ENCODE measurements at regions not wholly inside any gene's neighbourhood (a gene's known extent, or its start where the extent isn't known, plus 50 kb on each side); places are given as distances from the start of the nearest gene placed in this dataset.

- POLR2A ChIA-PET: no interaction called here
- ATAC-seq (no peak), DNase-seq (ENCODE audit: low read depth, low spot score) (no peak)
- Histone ChIP-seq H3K36me3 (ENCODE audit: control insufficient read depth, insufficient read depth, low read length) (no peaks in the 10 kb centered on the region), H3K4me3 (ENCODE audit: low read depth in 2 of 2, low read length in 2 of 2) (no peak overlapping the region), H3K27ac (ENCODE audit: low read length) (no peak overlapping the region), H3K4me1 (ENCODE audit: control insufficient read depth, insufficient read depth, low read length) (no peaks in the 10 kb centered on the region), H3K27me3 (ENCODE audit: control insufficient read depth, insufficient read depth, low read length) (no peaks in the 10 kb centered on the region), H3K9me3 (ENCODE audit: control insufficient read depth, insufficient read depth, low read depth, low read length) (no peaks in the 10 kb centered on the region)
- TF ChIP-seq SIN3A (IDR thresholded peaks at IDR 0.05; ENCODE audit: borderline replicate concordance, insufficient read depth, low read depth, low read length) (no peak), CTCF (IDR thresholded peaks at IDR 0.05) (no peak), REST (IDR thresholded peaks at IDR 0.05; ENCODE audit: insufficient read depth in 1 of 2, low read depth in 2 of 2, low read length in 1 of 2) (no peak), TCF7L2 (IDR thresholded peaks at IDR 0.05; ENCODE audit: low read depth, low read length) (no peak), POLR2AphosphoS5 (IDR thresholded peaks at IDR 0.05; ENCODE audit: low read depth, low read length) (no peak)
- CTCF ChIA-PET: no interaction called here
- in situ Hi-C loops (cut with HindIII; ENCODE audit: low pct_unique_long_range_greater_than_20kb, low sequenced_read_pairs) (no loop called here), intact Hi-C loops (cut with micrococcal nuclease; ENCODE audit: unreplicated experiment) (loop anchor here (5.0 kb wide), 1 partner anchor 147 kb away; no protein-coding TSS in a partner anchor)
- no TSS peak for BruUV-seq (replicated peaks)
Observed at GRCh38 chr1:101139821-101140718, 96.7 kb upstream of the S1PR1 start.

GRCh38 chr1:101139130-101139529 is 97.7 kb upstream of the S1PR1 start:
- CTCF ChIA-PET: no interaction called here
- in situ Hi-C loops (cut with HindIII; ENCODE audit: low pct_unique_long_range_greater_than_20kb, low sequenced_read_pairs): no loop called here

More at GRCh38 chr1:101139130-101139529, 97.7 kb upstream of the S1PR1 start:
- intact Hi-C loops (cut with micrococcal nuclease; ENCODE audit: unreplicated experiment): loop anchor here (5.0 kb wide), 1 partner anchor 148 kb away; no protein-coding TSS in a partner anchor
- DNase-seq (ENCODE audit: low read depth, low spot score): no peak
- no peak for TF ChIP-seq REST (IDR thresholded peaks at IDR 0.05; ENCODE audit: insufficient read depth in 1 of 2, low read depth in 2 of 2, low read length in 1 of 2)
- no peak for TF ChIP-seq POLR2AphosphoS5 (IDR thresholded peaks at IDR 0.05; ENCODE audit: low read depth, low read length)
- no peak for TF ChIP-seq TCF7L2 (IDR thresholded peaks at IDR 0.05; ENCODE audit: low read depth, low read length)
- no peak for TF ChIP-seq CTCF (IDR thresholded peaks at IDR 0.05)
- BruUV-seq (replicated peaks): no TSS peak
- Histone ChIP-seq H3K27ac (ENCODE audit: low read length) (no peak overlapping the region), H3K9me3 (ENCODE audit: control insufficient read depth, insufficient read depth, low read depth, low read length) (no peaks in the 10 kb centered on the region), H3K27me3 (ENCODE audit: control insufficient read depth, insufficient read depth, low read length) (no peaks in the 10 kb centered on the region), H3K4me3 (ENCODE audit: low read depth in 2 of 2, low read length in 2 of 2) (no peak overlapping the region), H3K36me3 (ENCODE audit: control insufficient read depth, insufficient read depth, low read length) (no peaks in the 10 kb centered on the region), H3K4me1 (ENCODE audit: control insufficient read depth, insufficient read depth, low read length) (no peaks in the 10 kb centered on the region)
- no peak for ATAC-seq
- POLR2A ChIA-PET: no interaction called here

All from Panc1 (cell line).